ENCODE measurements at regions not wholly inside any gene's neighbourhood (a gene's known extent, or its start where the extent isn't known, plus 50 kb on each side); places are given as distances from the start of the nearest gene placed in this dataset.

DNA sequence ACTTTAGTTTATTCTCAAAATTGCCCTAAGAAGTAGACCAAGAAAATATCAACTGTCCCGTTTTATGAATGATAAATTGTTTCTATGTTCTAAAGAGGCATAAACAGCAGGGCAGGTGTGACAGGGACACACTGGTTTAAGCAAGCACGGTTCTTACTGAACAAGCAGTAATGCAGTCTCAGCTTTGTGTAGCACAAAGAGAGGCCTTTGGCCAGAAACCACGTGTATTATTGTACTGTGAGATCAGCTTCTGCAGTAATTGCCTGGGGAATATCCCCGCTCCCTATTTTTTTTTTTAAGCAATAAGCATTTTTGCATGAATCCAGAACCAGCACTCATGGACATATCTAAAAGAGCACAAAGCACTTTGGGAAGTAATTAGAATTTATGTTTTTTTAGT is 255.4 kb downstream of the WDR11 start:
- Histone ChIP-seq H3K14ac (ENCODE audit: low read length) (no peak overlapping the region), H2AFZ (ENCODE audit: insufficient read depth, low read length, poor library complexity) (no peak overlapping the region)
- no CpG with 5 or more reads among the region's 4 CpGs for WGBS (ENCODE audit: extremely low coverage, insufficient coverage, insufficient read length)

DNA sequence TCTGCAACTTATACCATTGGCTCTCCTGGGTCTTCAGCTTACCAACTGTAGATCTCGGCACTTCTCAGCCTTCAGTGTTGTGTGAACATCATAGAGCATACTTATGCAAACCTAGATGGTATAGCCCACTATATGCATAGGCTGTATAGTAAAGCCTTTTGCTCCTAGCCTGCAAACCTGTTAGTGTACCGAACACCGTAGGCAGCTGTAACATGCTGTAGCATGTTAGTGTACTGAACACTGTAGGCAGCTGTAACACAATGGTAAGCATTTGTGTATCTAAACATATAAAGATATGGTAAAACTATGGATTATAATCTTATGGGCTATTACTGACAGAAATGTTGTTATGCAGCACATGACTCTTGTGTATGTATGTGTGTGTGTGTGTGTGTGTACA is 256.9 kb downstream of the WDR11 start:
- Histone ChIP-seq H3K79me2 (ENCODE audit: control insufficient read depth, insufficient read depth, low read length, poor library complexity) (no peaks in the 10 kb centered on the region), H2BK12ac (ENCODE audit: low read length) (no peak overlapping the region), H3K27me3 (ENCODE audit: insufficient read depth, low read length) (no peaks in the 10 kb centered on the region), H3K4me3 (ENCODE audit: low read depth, low read length) (no peak overlapping the region), H3K9me3 (ENCODE audit: insufficient read depth, low read depth, low read length) (peaks cover 2% of the 10 kb centered on the region), H3K79me1 (ENCODE audit: low read length) (peaks cover 5% of the 10 kb centered on the region), H3K18ac (ENCODE audit: low read length) (no peak overlapping the region), H3K27ac (ENCODE audit: low read depth, low read length) (no peak overlapping the region), H3K4ac (ENCODE audit: low read depth, low read length) (no peak overlapping the region), H3K4me2 (ENCODE audit: low read length) (no peak overlapping the region), H3K9ac (ENCODE audit: low read length) (no peak overlapping the region), H3K4me1 (ENCODE audit: control insufficient read depth in 1 of 2, insufficient read depth in 2 of 2, low read length in 2 of 2) (peaks cover 5% of the 10 kb centered on the region in 2 experiments), H3K23ac (ENCODE audit: low read length) (no peak overlapping the region), H4K91ac (ENCODE audit: low read depth, low read length) (no peak overlapping the region), H4K8ac (ENCODE audit: low read depth, low read length) (no peak overlapping the region), H3K36me3 (ENCODE audit: control insufficient read depth in 1 of 2, insufficient read depth in 2 of 2, low read length in 2 of 2) (no peaks in the 10 kb centered on the region), H2AFZ (ENCODE audit: insufficient read depth, low read length, poor library complexity) (no peak overlapping the region), H2BK120ac (ENCODE audit: insufficient read depth, low read length, poor library complexity) (no peak overlapping the region), H2AK5ac (ENCODE audit: low read length) (no peak overlapping the region), H4K12ac (ENCODE audit: low read depth, low read length) (no peak overlapping the region), H2BK5ac (ENCODE audit: low read depth, low read length, poor library complexity) (no peak overlapping the region), H3K14ac (ENCODE audit: low read length) (no peak overlapping the region)
- no CpG with 5 or more reads among the region's 3 CpGs for WGBS (ENCODE audit: extremely low coverage, insufficient coverage, insufficient read length)
- no peak for DNase-seq

More for the DNA sequence above, 255.4 kb downstream of the WDR11 start:
- Histone ChIP-seq H3K79me2 (ENCODE audit: control insufficient read depth, insufficient read depth, low read length, poor library complexity) (no peaks in the 10 kb centered on the region), H2BK5ac (ENCODE audit: low read depth, low read length, poor library complexity) (no peak overlapping the region), H3K4ac (ENCODE audit: low read depth, low read length) (no peak overlapping the region), H3K36me3 (ENCODE audit: control insufficient read depth in 1 of 2, insufficient read depth in 2 of 2, low read length in 2 of 2) (no peaks in the 10 kb centered on the region), H3K79me1 (ENCODE audit: low read length) (no peaks in the 10 kb centered on the region), H3K4me2 (ENCODE audit: low read length) (no peak overlapping the region), H4K91ac (ENCODE audit: low read depth, low read length) (no peak overlapping the region), H3K4me3 (ENCODE audit: low read depth, low read length) (no peak overlapping the region), H3K27ac (ENCODE audit: low read depth, low read length) (no peak overlapping the region), H3K9me3 (ENCODE audit: insufficient read depth, low read depth, low read length) (peaks cover 2% of the 10 kb centered on the region), H3K18ac (ENCODE audit: low read length) (no peak overlapping the region), H4K12ac (ENCODE audit: low read depth, low read length) (no peak overlapping the region), H4K8ac (ENCODE audit: low read depth, low read length) (no peak overlapping the region), H3K4me1 (ENCODE audit: control insufficient read depth in 1 of 2, insufficient read depth in 2 of 2, low read length in 2 of 2) (no peaks in the 10 kb centered on the region), H2BK12ac (ENCODE audit: low read length) (no peak overlapping the region), H3K23ac (ENCODE audit: low read length) (no peak overlapping the region), H3K27me3 (ENCODE audit: insufficient read depth, low read length) (no peaks in the 10 kb centered on the region), H3K9ac (ENCODE audit: low read length) (no peak overlapping the region), H2BK120ac (ENCODE audit: insufficient read depth, low read length, poor library complexity) (no peak overlapping the region), H2AK5ac (ENCODE audit: low read length) (no peak overlapping the region)
- DNase-seq: no peak

DNA sequence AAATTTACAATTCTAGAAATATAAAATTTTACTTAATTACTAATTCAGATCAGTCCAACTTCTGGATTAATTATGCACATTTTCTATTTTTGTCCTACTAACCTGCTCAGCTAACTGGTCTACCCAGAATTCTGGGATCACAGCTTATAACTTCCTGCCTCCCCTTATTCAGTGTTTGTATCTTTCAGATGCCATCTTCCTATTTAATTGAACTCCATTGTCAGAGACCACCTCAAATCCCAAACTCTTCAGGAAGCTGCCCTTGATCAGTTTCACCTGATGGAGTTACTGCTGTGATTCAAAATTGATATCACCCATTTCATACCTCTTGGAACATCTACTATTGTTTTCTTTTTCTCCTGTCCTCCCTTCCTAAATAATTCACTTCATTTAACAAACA is 259.2 kb downstream of the WDR11 start:
- Histone ChIP-seq H3K4ac (ENCODE audit: low read depth, low read length) (no peak overlapping the region), H3K79me1 (ENCODE audit: low read length) (peaks cover 7% of the 10 kb centered on the region), H3K79me2 (ENCODE audit: control insufficient read depth, insufficient read depth, low read length, poor library complexity) (no peaks in the 10 kb centered on the region), H3K4me1 (ENCODE audit: control insufficient read depth in 1 of 2, insufficient read depth in 2 of 2, low read length in 2 of 2) (peaks cover 7% of the 10 kb centered on the region in 2 experiments), H2AK5ac (ENCODE audit: low read length) (no peak overlapping the region), H2BK12ac (ENCODE audit: low read length) (no peak overlapping the region), H3K4me2 (ENCODE audit: low read length) (no peak overlapping the region), H3K27me3 (ENCODE audit: insufficient read depth, low read length) (no peaks in the 10 kb centered on the region), H2AFZ (ENCODE audit: insufficient read depth, low read length, poor library complexity) (no peak overlapping the region), H3K23ac (ENCODE audit: low read length) (no peak overlapping the region), H4K12ac (ENCODE audit: low read depth, low read length) (no peak overlapping the region), H4K91ac (ENCODE audit: low read depth, low read length) (no peak overlapping the region), H3K14ac (ENCODE audit: low read length) (no peak overlapping the region), H3K27ac (ENCODE audit: low read depth, low read length) (no peak overlapping the region), H3K36me3 (ENCODE audit: control insufficient read depth in 1 of 2, insufficient read depth in 2 of 2, low read length in 2 of 2) (no peaks in the 10 kb centered on the region), H2BK120ac (ENCODE audit: insufficient read depth, low read length, poor library complexity) (no peak overlapping the region), H3K9me3 (ENCODE audit: insufficient read depth, low read depth, low read length) (no peaks in the 10 kb centered on the region), H2BK5ac (ENCODE audit: low read depth, low read length, poor library complexity) (no peak overlapping the region), H3K4me3 (ENCODE audit: low read depth, low read length) (no peak overlapping the region), H3K18ac (ENCODE audit: low read length) (no peak overlapping the region), H4K8ac (ENCODE audit: low read depth, low read length) (no peak overlapping the region), H3K9ac (ENCODE audit: low read length) (no peak overlapping the region)
- no peak for DNase-seq

DNA sequence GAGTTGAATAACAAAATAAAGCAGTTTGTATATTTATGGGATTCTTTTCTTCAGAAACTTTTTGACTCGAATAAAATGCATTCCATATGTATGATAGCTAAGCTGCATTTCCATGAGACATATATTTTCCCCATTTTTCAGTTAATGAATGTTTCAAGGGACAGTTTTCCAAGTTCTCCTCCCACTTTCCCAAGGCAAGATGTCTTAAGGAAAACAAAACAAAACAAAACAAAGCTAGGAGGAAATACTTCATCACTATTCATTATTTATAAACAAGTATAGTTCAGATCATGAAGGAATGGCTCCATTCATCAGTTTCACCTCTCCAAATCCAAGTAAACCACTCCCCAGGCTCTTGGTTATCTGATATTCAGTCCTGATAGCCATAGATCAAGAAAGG is 261.0 kb downstream of the WDR11 start:
- Histone ChIP-seq H3K9ac (ENCODE audit: low read length) (no peak overlapping the region), H3K14ac (ENCODE audit: low read length) (no peak overlapping the region), H3K79me2 (ENCODE audit: control insufficient read depth, insufficient read depth, low read length, poor library complexity) (no peaks in the 10 kb centered on the region), H3K27ac (ENCODE audit: low read depth, low read length) (no peak overlapping the region), H3K4me3 (ENCODE audit: low read depth, low read length) (no peak overlapping the region), H2BK120ac (ENCODE audit: insufficient read depth, low read length, poor library complexity) (no peak overlapping the region), H2BK12ac (ENCODE audit: low read length) (no peak overlapping the region), H3K27me3 (ENCODE audit: insufficient read depth, low read length) (no peaks in the 10 kb centered on the region), H3K4ac (ENCODE audit: low read depth, low read length) (no peak overlapping the region), H4K91ac (ENCODE audit: low read depth, low read length) (no peak overlapping the region), H2AK5ac (ENCODE audit: low read length) (no peak overlapping the region), H4K8ac (ENCODE audit: low read depth, low read length) (no peak overlapping the region), H2BK5ac (ENCODE audit: low read depth, low read length, poor library complexity) (no peak overlapping the region), H3K79me1 (ENCODE audit: low read length) (peaks cover 7% of the 10 kb centered on the region), H4K12ac (ENCODE audit: low read depth, low read length) (no peak overlapping the region), H3K4me1 (ENCODE audit: control insufficient read depth in 1 of 2, insufficient read depth in 2 of 2, low read length in 2 of 2) (peaks cover 7% of the 10 kb centered on the region in 2 experiments), H3K4me2 (ENCODE audit: low read length) (no peak overlapping the region), H3K18ac (ENCODE audit: low read length) (no peak overlapping the region), H3K36me3 (ENCODE audit: control insufficient read depth in 1 of 2, insufficient read depth in 2 of 2, low read length in 2 of 2) (no peaks in the 10 kb centered on the region), H3K23ac (ENCODE audit: low read length) (no peak overlapping the region), H2AFZ (ENCODE audit: insufficient read depth, low read length, poor library complexity) (no peak overlapping the region), H3K9me3 (ENCODE audit: insufficient read depth, low read depth, low read length) (no peaks in the 10 kb centered on the region)
- WGBS (ENCODE audit: extremely low coverage, insufficient coverage, insufficient read length): no CpG with 5 or more reads among the region's 1 CpG
- DNase-seq: no peak

Measured in trophoblast cell (in vitro differentiated cells and primary cell).